GM12874 (cell line): ENCODE measurements at regions not wholly inside any gene's neighbourhood (a gene's known extent, or its start where the extent isn't known, plus 50 kb on each side); places are given as distances from the start of the nearest gene placed in this dataset.

ENCODE experiments used
- CTCF ChIP-seq: IDR thresholded peaks from 2 replicates; pipeline ENCODE4 v1.5.1; 2011; ENCODE audit warnings: low read depth, mild to moderate bottlenecking, control low read depth, low read length, moderate library complexity; ENCODE audit not compliant: insufficient read depth

GRCh38 chr5:124259017-124259416 lies 487.4 kb downstream of the ZNF608 start:
- no peak for TF ChIP-seq CTCF

GRCh38 chr5:124257048-124257447 lies 489.4 kb downstream of the ZNF608 start:
- no peak for TF ChIP-seq CTCF

GRCh38 chr5:124253203-124253810 lies 493.1 kb downstream of the ZNF608 start:
- no peak for TF ChIP-seq CTCF

GRCh38 chr5:124252747-124253146 lies 493.7 kb downstream of the ZNF608 start:
- no peak for TF ChIP-seq CTCF

- TF ChIP-seq CTCF, result no peak
Observed at GRCh38 chr5:124252191-124252638, 494.2 kb downstream of the ZNF608 start.

GRCh38 chr5:124245276-124245675 lies 501.2 kb downstream of the ZNF608 start:
- TF ChIP-seq CTCF, result no peak

- TF ChIP-seq CTCF, result no peak
Observed at GRCh38 chr5:124240732-124241131, 505.7 kb downstream of the ZNF608 start.
